ENCODE measurements at regions not wholly inside any gene's neighbourhood (a gene's known extent, or its start where the extent isn't known, plus 50 kb on each side); places are given as distances from the start of the nearest gene placed in this dataset.
"Not testable (repeated sequence)": the region's sequence is repeated elsewhere in the genome, so short reads cannot be mapped to it uniquely, and the experiment has no call there.

DNA sequence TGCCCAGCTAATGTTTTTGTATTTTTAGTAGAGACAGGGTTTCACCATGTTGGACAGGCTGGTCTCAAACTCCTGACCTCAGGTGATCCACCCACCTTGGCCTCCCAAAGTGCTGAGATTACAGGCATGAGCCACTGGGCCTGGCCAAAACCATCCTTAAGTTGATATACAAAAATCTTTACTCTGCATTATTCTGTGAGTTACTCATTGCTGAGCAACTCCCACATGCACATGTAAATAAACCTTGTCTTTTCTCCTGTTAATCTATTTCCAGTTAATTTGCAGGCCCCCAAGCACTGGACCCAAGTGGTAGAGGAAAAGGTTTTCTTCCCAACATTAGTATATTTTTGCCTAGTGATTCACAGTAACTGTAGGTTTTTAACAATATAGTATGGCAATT is 242.8 kb downstream of the KLF5 start:
- ATAC-seq; DNase-seq; intact Hi-C loops (cut with DNase I): not testable (repeated sequence)

DNA sequence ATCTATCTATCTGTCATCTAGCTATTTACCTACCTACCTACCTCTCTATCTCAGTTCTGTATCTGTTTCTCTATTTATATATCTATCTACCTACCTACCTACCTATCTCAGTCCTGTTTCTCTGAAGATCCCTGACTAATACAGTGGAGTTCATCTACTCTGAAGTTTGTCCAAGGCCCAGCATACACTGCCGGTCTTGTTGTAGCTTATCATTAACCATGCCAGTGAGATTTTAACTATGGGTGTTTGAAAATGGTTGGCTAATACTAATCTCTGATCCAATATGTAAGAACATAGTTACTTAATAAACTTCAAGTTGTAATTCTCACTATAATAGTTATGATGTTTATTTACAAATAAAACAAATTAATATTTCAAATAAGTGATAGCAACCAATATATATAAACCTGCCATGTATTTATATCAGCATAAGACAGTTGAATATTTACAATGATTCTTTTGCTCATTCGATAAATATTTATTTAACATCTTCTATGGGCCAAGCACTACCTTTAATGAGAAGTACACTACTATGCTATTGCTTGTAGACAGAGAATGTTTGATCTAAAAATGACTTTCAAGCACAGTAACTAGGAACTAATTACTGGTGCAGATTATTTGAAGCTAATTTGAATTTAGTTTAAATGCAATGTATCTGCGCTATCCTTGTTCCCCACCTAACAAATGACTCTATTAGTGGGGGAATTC is 242.1 kb downstream of the KLF5 start:
- no peak for DNase-seq
- intact Hi-C loops (cut with DNase I) = no loop called here
- no peak for ATAC-seq

DNA sequence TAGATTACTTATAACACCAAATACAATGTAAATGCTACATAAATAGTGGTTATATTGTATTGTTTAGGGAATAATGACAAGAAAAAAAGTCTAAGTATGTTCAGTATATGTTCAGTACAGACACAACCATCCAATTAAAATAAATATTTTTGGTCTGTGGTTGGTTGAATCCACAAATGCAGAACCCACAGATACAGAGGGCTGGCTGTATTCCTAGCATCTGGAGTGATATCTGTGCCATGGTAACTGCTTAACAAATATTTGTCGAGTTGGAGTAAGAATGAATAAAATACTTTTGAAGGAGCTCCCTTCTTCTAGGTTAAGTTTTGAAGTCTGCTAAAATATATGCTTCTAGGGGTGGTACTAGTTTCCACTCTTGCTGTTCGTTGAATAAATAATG is 241.0 kb downstream of the KLF5 start:
- ATAC-seq = no peak
- intact Hi-C loops (cut with DNase I) = no loop called here

DNA sequence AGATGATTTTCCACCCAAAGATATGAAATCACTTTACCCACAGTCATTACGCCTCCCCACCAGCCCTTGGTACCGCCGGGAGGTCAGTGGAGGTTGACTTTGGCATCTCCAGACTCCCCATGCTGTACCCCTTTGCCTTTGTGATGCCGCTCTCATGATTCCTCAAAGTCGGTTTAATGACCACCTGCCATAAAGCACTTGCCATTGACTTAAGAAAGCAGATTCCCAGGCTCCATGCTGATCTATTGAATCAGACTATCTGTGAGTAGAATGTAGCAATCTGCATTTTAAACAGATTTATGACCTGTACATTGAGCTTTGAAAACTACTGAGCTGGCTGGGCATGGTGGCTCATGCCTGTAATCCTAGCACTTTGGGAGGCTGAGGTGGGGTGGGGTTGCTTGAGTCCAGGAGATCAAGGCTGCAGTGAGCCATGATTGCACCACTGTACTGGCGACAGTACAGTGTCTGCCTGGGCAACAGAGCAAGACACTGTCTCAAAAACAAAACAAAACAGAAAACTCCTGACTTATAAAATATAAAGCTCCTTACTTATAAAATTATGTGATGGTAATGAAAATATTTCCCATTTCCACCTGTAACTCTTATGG is 235.2 kb downstream of the KLF5 start:
- DNase-seq (no peak), ATAC-seq (no peak)
- intact Hi-C loops (cut with DNase I) = no loop called here

More for the DNA sequence above, 241.0 kb downstream of the KLF5 start:
- no peak for DNase-seq

DNA sequence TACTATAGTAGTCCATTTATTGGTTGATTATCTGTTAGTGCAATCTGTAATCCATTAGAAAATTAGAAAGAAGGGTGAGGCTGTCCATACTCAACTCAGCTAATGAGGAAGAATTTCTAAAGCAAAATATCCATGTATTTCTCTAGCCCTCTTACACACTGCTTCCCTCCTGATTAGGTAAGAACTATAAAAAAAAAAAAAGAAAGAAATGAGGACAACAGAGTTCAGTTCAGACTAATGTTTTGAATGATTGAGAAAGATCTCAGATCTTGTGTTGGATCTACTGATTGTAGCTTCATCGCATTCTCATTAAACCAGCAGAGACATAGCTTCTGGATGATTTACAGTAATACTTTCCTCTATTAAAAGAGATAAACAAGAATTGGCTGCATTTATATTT is 233.3 kb downstream of the KLF5 start:
- DNase-seq (no peak), ATAC-seq (no peak)
- intact Hi-C loops (cut with DNase I) = no loop called here

DNA sequence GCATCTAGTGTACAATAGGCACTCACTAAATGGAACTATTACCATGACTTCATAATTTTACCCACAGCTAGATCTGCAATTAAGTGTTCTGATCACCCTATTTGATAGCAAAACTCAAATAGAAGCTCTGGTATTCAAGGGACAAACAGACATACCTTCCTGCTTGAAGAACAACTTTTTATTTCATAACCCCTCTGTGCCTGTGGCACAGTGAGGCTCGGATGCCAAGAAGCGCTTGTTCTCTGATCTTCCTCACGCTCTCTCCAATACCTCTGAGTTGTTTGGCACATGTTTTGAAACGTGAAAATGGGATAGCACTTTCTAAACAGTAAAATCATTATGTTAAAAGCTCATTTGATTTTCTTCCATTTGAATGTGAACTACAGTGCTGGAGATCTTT is 232.0 kb downstream of the KLF5 start:
- ATAC-seq = no peak
- DNase-seq = no peak
- intact Hi-C loops (cut with DNase I) = no loop called here

DNA sequence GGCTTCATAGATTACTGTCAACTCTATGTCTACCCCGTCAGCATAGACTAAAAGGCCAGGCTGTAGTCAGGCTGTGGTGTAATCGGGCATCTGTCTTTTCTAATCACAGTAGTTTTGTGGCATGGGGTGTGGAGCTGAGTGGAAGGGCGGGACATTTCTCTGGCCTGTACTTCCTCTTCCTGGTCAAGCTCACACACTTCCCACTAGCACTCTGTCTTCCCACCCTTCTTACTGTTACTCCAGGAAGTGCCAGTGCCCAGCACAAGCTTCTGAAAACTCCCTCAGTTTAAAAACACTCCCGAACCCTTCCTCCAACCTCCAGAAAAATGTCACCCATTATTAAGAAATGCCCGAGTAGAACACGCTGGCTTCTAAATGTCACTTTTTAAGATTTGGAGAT is 229.8 kb downstream of the KLF5 start:
- no peak for ATAC-seq
- intact Hi-C loops (cut with DNase I) = no loop called here
- DNase-seq = no peak

DNA sequence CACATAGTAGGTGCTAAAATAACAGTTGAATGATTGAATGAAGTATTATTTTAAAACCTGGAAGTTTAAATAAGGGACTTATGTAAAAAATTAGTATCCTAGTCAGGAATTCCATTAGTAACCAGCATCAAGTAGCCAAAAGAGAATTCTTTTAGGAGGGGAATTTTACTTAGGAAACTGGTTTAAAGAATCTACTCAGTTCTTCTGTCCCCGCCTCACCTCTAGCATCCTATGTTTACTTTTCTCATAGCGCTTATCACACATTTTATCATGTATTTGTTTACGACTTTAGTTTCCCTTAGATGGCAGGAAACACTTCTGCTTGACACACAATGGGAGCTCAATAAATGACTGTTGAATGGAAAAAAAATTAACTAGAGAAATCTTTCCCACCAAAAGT is 229.0 kb downstream of the KLF5 start:
- ATAC-seq = no peak
- intact Hi-C loops (cut with DNase I) = no loop called here
- DNase-seq = no peak

DNA sequence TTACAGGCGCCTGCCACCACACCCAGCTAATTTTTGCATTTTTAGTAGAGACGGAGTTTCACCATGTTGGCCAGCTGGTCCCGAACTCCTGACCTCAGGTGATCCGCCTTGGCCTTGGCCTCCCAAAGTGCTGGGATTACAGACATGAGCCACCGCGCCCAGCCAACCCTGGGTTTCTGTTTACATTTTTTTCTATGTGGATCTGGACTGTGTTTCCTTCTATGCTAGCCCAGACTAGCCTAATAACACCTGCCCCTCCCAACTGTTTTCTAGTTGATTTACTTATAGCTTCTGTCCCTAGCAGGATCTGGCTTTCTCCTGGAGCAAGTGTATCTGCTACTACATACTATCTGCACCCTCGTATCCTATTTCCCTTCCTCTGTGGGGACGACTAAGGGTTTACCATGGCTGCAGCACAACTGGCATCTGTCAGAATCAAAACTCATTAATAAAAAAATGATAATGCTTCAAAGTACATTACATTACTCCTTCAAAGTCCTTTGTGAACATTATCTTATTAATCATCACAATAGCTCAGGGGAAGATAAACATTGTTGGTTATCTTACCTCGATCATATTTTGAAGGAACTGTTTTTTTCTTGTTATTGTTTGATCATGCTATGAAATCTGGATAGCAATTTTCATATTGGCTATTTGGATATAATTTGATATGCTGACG is 228.3 kb downstream of the KLF5 start:
- DNase-seq (no peak), ATAC-seq (no peak)
- intact Hi-C loops (cut with DNase I) = no loop called here

DNA sequence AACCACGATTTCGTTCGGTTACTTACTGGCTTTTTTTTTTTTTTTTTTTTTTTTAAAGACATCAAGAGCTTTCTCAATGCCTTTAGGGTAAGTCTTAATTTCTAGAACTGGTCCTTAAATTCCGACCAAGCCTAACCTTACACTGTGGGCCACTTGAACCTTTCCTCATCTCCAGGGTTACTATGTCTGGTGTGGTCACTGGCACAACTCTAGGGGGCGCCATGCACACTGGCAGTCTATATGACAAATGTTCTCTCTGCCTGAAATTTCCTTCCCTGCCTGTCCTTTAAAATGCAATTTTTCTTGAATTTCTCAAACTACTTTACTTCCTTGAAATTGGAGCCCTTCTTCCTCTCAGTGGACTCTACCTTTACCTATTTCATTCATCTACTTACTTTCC is 227.4 kb downstream of the KLF5 start:
- DNase-seq (no peak), ATAC-seq (no peak)
- intact Hi-C loops (cut with DNase I) = no loop called here

DNA sequence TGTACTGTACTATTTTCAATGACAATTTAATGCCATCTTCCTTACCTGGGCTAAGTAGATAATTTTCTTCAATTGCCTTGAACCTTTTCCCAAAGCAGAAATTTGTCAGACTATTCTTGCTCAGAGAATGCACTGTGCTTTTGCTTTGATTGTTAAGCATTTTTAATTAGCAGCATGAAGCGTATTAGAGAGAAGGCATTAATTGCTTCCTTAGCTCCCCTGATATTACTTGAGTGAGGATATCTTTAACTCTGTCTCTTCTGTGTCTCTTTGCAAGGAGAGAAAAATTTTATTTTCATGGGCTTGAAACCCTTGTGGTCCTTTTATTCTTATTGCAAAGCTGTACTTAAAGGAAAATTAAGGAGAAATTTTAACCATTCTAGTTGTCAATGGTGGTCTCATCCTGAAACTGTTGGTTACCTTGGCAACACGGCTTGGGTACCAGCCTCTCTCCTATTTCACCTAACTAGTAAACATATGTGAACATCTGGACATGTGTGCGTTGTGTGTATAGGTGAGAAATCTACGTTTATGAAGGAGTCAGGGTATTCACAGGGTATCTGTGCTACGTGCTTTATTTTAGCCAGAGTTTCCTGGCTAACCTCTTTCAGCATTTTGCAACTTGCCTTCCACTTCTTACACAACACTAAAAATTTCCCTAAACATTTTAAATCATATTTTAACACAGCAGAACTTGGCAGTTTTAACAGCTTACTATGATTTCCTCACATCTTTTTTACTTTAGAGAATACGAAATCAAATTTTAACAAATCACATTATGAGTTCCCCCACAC is 225.5 kb downstream of the KLF5 start:
- DNase-seq (no peak), ATAC-seq (peak in 1 of 2 donors; percentile 38)
- intact Hi-C loops (cut with DNase I) = no loop called here

DNA sequence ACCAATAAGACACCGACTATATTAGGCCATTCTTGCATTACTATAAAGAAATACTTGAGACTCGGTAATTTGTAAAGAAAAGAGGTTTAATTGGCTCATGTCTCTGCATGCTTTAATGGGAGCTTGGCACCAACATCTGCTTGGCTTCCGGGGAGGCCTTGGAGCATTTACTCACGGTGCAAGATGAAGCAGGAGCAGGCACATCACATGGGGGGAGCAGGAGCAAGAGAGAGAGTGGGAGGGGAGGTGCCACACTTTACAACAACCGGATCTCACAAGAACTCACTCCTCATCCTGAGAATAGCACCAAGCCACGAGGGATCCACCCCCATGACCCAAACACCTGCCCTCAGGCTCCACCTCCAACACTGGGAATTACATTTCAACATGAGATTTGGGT is 224.8 kb downstream of the KLF5 start:
- DNase-seq = no peak
- no peak for ATAC-seq
- intact Hi-C loops (cut with DNase I) = no loop called here

DNA sequence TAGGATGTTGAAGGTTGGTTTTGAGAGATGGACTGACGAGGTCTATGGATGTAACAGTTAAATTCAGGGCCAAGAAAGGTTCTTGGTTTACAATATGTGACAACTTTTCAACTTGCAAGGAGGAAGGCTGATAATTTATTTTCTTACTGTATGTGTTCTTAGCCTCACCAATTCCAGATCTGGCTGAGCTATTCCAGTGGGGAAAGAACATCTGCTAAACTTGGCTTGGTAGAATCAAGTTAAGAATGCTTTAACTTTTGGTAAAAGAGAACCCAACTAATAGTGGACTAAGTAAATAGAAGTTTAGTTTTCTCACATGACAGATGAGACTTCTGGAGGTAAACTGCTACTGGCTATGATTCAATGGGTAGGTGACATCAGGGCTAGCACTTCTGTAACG is 222.9 kb downstream of the KLF5 start:
- no peak for ATAC-seq

DNA sequence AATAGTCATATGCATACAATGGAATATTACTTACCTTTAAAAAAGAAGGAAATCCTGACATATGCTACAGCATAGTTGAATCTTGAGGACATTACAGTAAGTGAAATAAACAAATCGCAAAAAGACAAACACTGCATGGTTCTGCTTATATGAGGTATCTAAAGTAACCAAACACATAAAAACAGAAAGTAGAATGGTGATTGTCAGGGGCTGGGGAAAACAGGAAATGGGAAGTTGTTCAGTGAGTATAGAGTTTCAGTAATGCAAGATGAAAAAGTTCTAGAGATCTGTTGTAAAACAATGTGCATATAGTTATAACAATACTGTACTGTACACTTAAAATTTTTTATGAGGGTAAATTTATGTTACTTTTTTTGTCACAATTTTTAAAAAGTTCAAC is 219.4 kb downstream of the KLF5 start:
- intact Hi-C loops (cut with DNase I) = no loop called here
- ATAC-seq (no peak), DNase-seq (no peak)

More for the DNA sequence above, 222.9 kb downstream of the KLF5 start:
- no peak for DNase-seq
- intact Hi-C loops (cut with DNase I) = no loop called here

DNA sequence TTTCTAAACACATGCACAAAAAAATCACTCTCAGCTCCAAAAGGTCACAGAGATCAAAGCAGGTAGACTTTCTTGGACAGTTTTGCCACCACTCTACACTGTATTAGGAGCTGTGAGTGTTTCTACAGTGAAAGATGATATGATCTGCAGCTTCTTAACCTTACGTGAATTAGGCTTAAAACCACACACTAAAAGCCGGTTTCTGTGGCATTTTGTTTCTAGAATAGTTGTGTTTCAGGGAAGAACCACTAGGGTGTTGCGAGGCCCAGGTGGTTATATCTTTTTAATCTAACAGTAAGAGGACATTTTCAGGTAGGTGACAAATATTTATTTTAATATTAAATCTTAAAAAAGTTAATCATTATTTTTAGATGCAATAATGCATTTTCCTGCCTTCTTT is 216.4 kb downstream of the KLF5 start:
- no peak for ATAC-seq
- DNase-seq = no peak
- intact Hi-C loops (cut with DNase I) = no loop called here

DNA sequence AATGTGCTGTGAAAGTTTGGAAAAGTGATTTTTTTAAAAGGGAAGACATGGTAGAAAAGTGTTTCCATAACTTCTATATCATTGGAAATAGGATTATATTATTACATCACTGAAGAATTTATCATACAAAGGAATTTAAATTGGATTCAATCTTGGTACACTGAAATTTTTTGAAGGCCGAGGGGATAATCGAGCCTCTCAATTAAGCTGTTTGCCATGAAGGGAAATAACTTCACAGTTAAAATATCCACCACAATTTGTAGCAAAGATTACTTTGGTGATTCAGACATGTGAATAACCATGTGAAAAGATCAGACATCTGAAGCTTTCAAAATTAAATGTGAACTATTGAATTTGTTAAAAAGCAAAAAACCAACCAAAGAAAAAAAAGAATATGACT is 215.3 kb downstream of the KLF5 start:
- DNase-seq = no peak
- intact Hi-C loops (cut with DNase I) = no loop called here
- no peak for ATAC-seq

DNA sequence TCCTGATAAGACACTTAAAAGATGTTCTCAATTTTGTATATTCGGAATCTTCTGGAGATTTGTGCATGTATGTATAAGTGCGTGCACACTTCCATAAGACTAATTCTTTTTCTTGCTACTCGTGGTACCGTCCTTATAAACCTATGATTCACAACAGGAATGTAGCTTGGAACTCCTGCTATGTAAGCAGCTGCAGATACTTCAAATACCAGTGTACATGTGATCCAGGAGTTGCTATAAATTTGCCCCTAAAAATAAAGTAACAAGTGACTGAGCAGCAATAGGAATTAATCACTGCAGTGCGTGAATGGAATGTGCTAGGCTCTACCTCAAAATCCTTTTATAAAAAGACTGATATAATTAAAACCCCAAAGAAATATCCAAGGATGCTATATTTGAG is 214.9 kb downstream of the KLF5 start:
- DNase-seq = no peak
- no peak for ATAC-seq
- intact Hi-C loops (cut with DNase I) = no loop called here

DNA sequence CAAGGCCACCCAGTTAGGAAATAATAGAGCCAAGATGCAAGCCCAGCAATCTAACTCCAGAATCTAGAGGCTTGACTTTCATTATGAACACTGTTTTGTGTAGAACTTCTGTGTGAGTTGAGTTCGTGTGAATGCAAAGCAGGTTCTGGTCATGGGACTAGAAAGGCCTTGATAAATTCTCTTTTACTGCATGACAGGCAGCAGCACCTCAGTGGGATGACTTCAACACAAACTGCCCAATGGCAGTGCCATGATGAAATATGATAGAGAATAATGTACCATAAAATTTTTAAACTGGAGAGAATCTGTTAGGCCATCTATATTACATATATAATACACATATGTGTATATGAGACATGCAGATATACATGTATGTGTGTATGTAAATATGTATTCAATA is 214.5 kb downstream of the KLF5 start:
- intact Hi-C loops (cut with DNase I) = no loop called here
- ATAC-seq (no peak), DNase-seq (no peak)

DNA sequence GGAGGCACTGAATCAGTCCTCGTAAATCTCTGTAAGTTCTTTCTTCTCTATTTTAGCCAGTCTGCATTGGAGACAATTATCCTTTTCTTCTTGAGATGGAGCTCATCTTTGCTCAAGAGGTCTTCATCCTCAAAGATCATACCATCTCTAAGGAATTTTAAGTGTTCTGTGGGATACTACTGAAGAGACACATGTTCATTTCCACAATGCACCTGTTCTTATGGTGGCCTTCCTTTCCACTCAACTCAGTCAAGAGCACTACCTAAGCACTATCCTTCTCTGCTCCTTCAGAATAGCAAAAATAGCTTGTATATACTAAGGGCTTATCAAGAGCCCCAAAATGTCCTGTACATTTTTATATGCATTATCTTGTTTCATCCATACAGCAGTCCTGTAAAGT is 214.0 kb downstream of the KLF5 start:
- no peak for ATAC-seq
- DNase-seq = no peak
- intact Hi-C loops (cut with DNase I) = no loop called here

DNA sequence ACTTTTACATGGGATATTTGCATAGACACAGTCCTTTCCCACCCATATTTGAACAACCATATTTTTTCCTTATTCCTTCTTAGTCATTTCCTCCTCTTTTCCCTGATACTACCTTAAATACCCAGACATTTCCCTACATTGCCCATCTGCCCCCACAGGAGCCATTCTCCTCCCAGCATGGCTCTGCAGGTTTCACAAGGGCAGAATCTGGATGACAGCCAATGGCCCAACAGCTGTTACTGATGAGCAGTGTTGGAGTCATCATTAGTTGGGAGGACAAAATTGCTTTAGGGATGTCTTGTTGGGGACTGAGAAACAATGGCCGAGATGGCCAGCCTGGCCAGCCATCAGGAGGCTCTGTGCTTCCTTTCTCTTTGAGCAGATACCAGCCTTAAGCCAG is 209.5 kb downstream of the KLF5 start:
- DNase-seq = no peak
- ATAC-seq = no peak
- intact Hi-C loops (cut with DNase I) = no loop called here
